SK-N-SH (cell line): ENCODE measurements at regions not wholly inside any gene's neighbourhood (a gene's known extent, or its start where the extent isn't known, plus 50 kb on each side); places are given as distances from the start of the nearest gene placed in this dataset.

Experiments used
- CTCF ChIA-PET: fragments of 300-600, 350-600 bp; formaldehyde crosslinking; extraction: SDS; loops from one replicate; lab custom pipeline; 2021; lab: Yijun Ruan, JAX
- POLR2A ChIA-PET: fragments of 350-600 bp; sonication (Branson Sonifier 250); formaldehyde crosslinking; extraction: SDS; loops from one replicate; lab custom pipeline; 2020; ENCODE audit warnings: antibody characterized with exemption, inconsistent platforms; lab: Yijun Ruan, JAX
- DNase-seq: peaks from one replicate; pipeline ENCODE4 v3.0.0; 2012
- H2AFZ ChIP-seq: fragments of 200-600 bp; sonication (generic); 2 replicates; pipeline ENCODE4 v1.8.1; 2016; ENCODE audit warnings: antibody characterized with exemption, mild to moderate bottlenecking, low read depth
- H3F3A ChIP-seq: fragments of 200-600 bp; sonication (generic); replicated peaks from 2 replicates; pipeline ENCODE3; 2016; ENCODE audit warnings: antibody characterized with exemption, mild to moderate bottlenecking; ENCODE audit not compliant: insufficient read depth
- H3K27ac ChIP-seq, 2 experiments: fragments of 200-500 bp in 1 of 2; fragments of 200-600 bp in 1 of 2; sonication (Bioruptor generic) in 1 of 2; sonication (generic), shearing (Covaris generic) in 1 of 2; 2 replicates each; pipeline versions ENCODE4 v1.5.1 to v1.6.1; 2014 to 2016; ENCODE audit warnings: low read depth in 2 of 2, inconsistent platforms in 1 of 2, low read length in 1 of 2, mild to moderate bottlenecking in 1 of 2, mixed read lengths in 1 of 2
- H3K27me3 ChIP-seq: fragments of 200-600 bp; sonication (generic), shearing (Covaris generic); 2 replicates; pipeline ENCODE4 v1.6.1; 2016; ENCODE audit warnings: mixed run types; ENCODE audit not compliant: insufficient read depth
- H3K36me3 ChIP-seq, 2 experiments: fragments of 200-500 bp in 1 of 2; fragments of 200-600 bp in 1 of 2; sonication (Bioruptor generic) in 1 of 2; sonication (generic) in 1 of 2; replicated peaks in 1 of 2; 2 replicates each; pipeline versions ENCODE3 to v1.5.1; 2014 to 2016; ENCODE audit warnings: low read length in 1 of 2, mild to moderate bottlenecking in 1 of 2; ENCODE audit not compliant: insufficient read depth in 2 of 2, control insufficient read depth in 1 of 2
- H3K4me1 ChIP-seq, 2 experiments: fragments of 200-500 bp in 1 of 2; fragments of 200-600 bp in 1 of 2; sonication (Bioruptor generic) in 1 of 2; sonication (generic), shearing (Covaris generic) in 1 of 2; 2 replicates each; pipeline versions ENCODE4 v1.5.1 to v1.6.1; 2014 to 2016; ENCODE audit warnings: low read depth in 1 of 2, low read length in 1 of 2, mixed run types in 1 of 2; ENCODE audit not compliant: insufficient read depth in 2 of 2, control insufficient read depth in 1 of 2
- H3K4me2 ChIP-seq: fragments of 200-600 bp; sonication (generic), shearing (Covaris generic); 2 replicates; pipeline ENCODE4 v1.6.1; 2017; ENCODE audit warnings: mixed run types
- H3K4me3 ChIP-seq, 2 experiments: fragments of 200-500 bp in 1 of 2; fragments of 200-600 bp in 1 of 2; sonication (Bioruptor generic) in 1 of 2; sonication (generic), shearing (Covaris generic) in 1 of 2; 2 replicates each; pipeline versions ENCODE4 v1.5.1 to v1.8.1; 2014 to 2016; ENCODE audit warnings: low read depth in 2 of 2, inconsistent platforms in 1 of 2, low read length in 1 of 2, mild to moderate bottlenecking in 1 of 2, mixed read lengths in 1 of 2, moderate library complexity in 1 of 2
- H3K79me2 ChIP-seq: fragments of 200-600 bp; sonication (generic); 2 replicates; pipeline ENCODE4 v1.8.1; 2017; ENCODE audit warnings: mild to moderate bottlenecking; ENCODE audit not compliant: insufficient read depth
- H3K9ac ChIP-seq: fragments of 200-600 bp; sonication (generic); 2 replicates; pipeline ENCODE4 v1.6.1; 2017; ENCODE audit warnings: mixed run types
- H3K9me2 ChIP-seq: fragments of 200-600 bp; sonication (generic); 2 replicates; pipeline ENCODE4 v1.6.1; 2017; ENCODE audit warnings: mixed run types
- H3K9me3 ChIP-seq: fragments of 200-600 bp; sonication (generic); 2 replicates; pipeline ENCODE4 v1.6.1; 2017; ENCODE audit warnings: mixed run types, mild to moderate bottlenecking, moderate library complexity
- H4K20me1 ChIP-seq: fragments of 200-600 bp; sonication (generic); 2 replicates; pipeline ENCODE4 v1.6.1; 2017; ENCODE audit warnings: mild to moderate bottlenecking, mixed run types; ENCODE audit not compliant: insufficient read depth
- CHD2 ChIP-seq: fragments of 150-350 bp; IDR thresholded peaks from 2 replicates; pipeline ENCODE4 v1.6.1; 2018; ENCODE audit warnings: low read length; ENCODE audit not compliant: partially characterized antibody
- EP300 ChIP-seq, 2 experiments: IDR thresholded peaks; 2 replicates each; pipeline versions ENCODE4 v1.4.0 to v1.6.1; 2012; ENCODE audit warnings: borderline replicate concordance in 1 of 2, low read depth in 1 of 2, low read length in 1 of 2
- FOSL2 ChIP-seq: IDR thresholded peaks from 2 replicates; pipeline ENCODE4 v1.4.0; 2012; ENCODE audit warnings: low read depth, mild to moderate bottlenecking, moderate library complexity, borderline replicate concordance
- FOXJ3 ChIP-seq: sonication (generic); formaldehyde crosslinking; IDR thresholded peaks from 2 replicates; pipeline ENCODE4 v1.5.1; 2020; ENCODE audit warnings: mild to moderate bottlenecking, missing genetic modification reagents
- FOXM1 ChIP-seq: IDR thresholded peaks from 2 replicates; pipeline ENCODE4 v1.4.0; 2012; ENCODE audit warnings: low read depth, mild to moderate bottlenecking
- GABPA ChIP-seq: IDR thresholded peaks from 2 replicates; pipeline ENCODE4 v1.4.0; 2012; ENCODE audit warnings: low read depth, mild to moderate bottlenecking
- GATA2 ChIP-seq: sonication (generic); formaldehyde crosslinking; IDR thresholded peaks from 2 replicates; pipeline ENCODE4 v1.5.0; 2020; ENCODE audit warnings: mild to moderate bottlenecking, missing genetic modification reagents
- MXI1 ChIP-seq: IDR thresholded peaks from 2 replicates; pipeline ENCODE4 v1.6.1; 2012; ENCODE audit warnings: mild to moderate bottlenecking, low read depth, low read length, improper control_type of control experiment
- NRF1 ChIP-seq: IDR thresholded peaks from 2 replicates; pipeline ENCODE4 v1.6.1; 2012; ENCODE audit warnings: low read depth, mild to moderate bottlenecking, low read length
- RCOR1 ChIP-seq: fragments of 150-350 bp; IDR thresholded peaks from 2 replicates; pipeline ENCODE4 v1.6.1; 2017; ENCODE audit warnings: antibody characterized with exemption, low read length
- TAF1 ChIP-seq: IDR thresholded peaks from 2 replicates; pipeline ENCODE4 v1.6.1; 2012; ENCODE audit warnings: low read depth, mild to moderate bottlenecking, low read length, moderate library complexity, borderline replicate concordance
- TCF12 ChIP-seq: IDR thresholded peaks from 2 replicates; pipeline ENCODE4 v1.4.0; 2012
- WGBS: methylation state at CpG from one replicate; pipeline ENCODE4 v1.1.6; 2017; ENCODE audit warnings: low lambda C conversion rate; 5-methylcytosine and 5-hydroxymethylcytosine counted together
- TF ChIP-seq, protein P1 (sequence below): fragments of 200-600 bp; sonication (generic); IDR thresholded peaks from 2 replicates; pipeline ENCODE4 v1.6.1; 2017; ENCODE audit warnings: antibody characterized with exemption, mild to moderate bottlenecking, moderate library complexity
- TF ChIP-seq, protein P2 (sequence below): fragments of 150-350 bp; IDR thresholded peaks from 2 replicates; pipeline ENCODE4 v1.6.1; 2017; ENCODE audit warnings: antibody characterized with exemption, low read length, low read depth, borderline replicate concordance
- TF ChIP-seq, protein P3 (sequence below): IDR thresholded peaks from 2 replicates; pipeline ENCODE4 v1.4.0; 2012; ENCODE audit warnings: low read depth, borderline replicate concordance

DNA sequence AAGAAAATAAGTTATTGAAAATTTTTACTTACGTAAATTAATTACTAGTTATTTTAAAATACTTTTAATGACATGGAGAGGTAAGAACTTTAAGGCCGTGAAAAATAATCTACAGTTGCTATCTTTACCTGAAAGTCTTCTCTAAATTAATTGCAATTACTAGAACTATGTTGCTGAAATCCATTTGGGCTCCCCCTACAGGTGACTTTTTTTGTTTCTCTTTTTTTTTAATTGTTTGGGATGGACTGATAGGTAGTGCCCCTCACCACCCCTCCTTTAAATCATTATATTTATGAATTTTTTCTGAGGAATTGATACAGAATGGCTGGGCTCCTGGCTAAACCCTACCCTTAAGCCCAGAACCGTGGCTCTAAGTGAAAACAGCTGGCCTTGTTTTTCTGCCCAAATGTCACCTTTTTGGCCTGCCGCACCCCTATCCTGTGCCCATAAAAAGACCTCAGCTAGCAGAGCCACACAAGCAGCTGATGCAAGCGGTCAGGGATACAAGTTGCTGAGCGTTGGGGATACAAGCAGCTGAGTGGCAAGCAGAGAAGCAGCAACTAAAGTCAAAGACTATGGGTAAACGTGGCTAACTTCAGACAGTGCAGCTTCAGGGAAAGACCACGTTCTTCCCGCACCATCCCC lies 315.2 kb upstream of the ACO1 start:
- Histone ChIP-seq H3F3A (no peaks in the 10 kb centered on the region), H3K9ac (no peak overlapping the region), H3K9me2 (no peaks in the 10 kb centered on the region), H3K4me2 (no peak overlapping the region), H3K4me3 (no peak overlapping the region), H3K79me2 (no peaks in the 10 kb centered on the region), H2AFZ (no peak overlapping the region), H3K36me3 (no peaks in the 10 kb centered on the region), H3K27me3 (no peaks in the 10 kb centered on the region), H3K4me1 (peaks cover 0 to 8% of the 10 kb centered on the region in 2 experiments; a peak in 2 of 4 replicates), H4K20me1 (no peaks in the 10 kb centered on the region), H3K9me3 (no peaks in the 10 kb centered on the region), H3K27ac (no peak overlapping the region)
- CTCF ChIA-PET = interaction anchor here (0.6 to 1.2 kb wide), 4 partner anchors 9 to 26 kb away, joined by 3 to 4 read pairs (median 4); no protein-coding TSS in a partner anchor
- 31% methylated on average over 8 of the region's 9 CpGs for WGBS
- POLR2A ChIA-PET = no interaction called here
- TF ChIP-seq, protein P1, sequence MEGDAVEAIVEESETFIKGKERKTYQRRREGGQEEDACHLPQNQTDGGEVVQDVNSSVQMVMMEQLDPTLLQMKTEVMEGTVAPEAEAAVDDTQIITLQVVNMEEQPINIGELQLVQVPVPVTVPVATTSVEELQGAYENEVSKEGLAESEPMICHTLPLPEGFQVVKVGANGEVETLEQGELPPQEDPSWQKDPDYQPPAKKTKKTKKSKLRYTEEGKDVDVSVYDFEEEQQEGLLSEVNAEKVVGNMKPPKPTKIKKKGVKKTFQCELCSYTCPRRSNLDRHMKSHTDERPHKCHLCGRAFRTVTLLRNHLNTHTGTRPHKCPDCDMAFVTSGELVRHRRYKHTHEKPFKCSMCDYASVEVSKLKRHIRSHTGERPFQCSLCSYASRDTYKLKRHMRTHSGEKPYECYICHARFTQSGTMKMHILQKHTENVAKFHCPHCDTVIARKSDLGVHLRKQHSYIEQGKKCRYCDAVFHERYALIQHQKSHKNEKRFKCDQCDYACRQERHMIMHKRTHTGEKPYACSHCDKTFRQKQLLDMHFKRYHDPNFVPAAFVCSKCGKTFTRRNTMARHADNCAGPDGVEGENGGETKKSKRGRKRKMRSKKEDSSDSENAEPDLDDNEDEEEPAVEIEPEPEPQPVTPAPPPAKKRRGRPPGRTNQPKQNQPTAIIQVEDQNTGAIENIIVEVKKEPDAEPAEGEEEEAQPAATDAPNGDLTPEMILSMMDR = peak; percentile 58
- no peak for TF ChIP-seq TAF1
- no peak for DNase-seq

DNA sequence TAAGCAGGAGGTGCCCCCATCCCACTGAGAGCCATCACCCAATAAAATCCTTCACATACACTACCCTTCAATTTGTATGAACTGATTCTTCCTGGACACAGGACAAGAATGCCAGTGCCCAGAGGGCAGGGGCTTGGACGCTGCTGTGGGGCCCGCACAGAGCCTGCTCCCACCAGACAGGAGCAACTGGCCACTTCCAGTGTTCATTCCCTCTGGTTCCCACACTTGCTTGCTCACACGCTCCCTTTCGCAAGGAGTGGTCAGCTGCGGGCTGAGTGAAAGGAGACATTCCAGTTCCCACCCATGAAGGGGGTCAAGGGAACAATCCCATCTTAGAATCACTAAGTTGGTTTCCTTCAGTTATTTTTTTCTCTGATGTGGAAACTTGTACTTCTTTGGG lies 314.5 kb upstream of the ACO1 start:
- Histone ChIP-seq H3F3A (no peaks in the 10 kb centered on the region), H3K4me1 (peaks cover 0 to 8% of the 10 kb centered on the region in 2 experiments; a peak in 2 of 4 replicates), H2AFZ (no peak overlapping the region), H3K79me2 (no peaks in the 10 kb centered on the region), H3K9me3 (no peaks in the 10 kb centered on the region), H3K27ac (no peak overlapping the region), H3K4me3 (no peak overlapping the region), H3K9me2 (no peaks in the 10 kb centered on the region), H4K20me1 (no peaks in the 10 kb centered on the region), H3K36me3 (no peaks in the 10 kb centered on the region), H3K9ac (no peak overlapping the region), H3K27me3 (no peaks in the 10 kb centered on the region), H3K4me2 (no peak overlapping the region)
- ChIA-PET POLR2A (no interaction called here), CTCF (interaction anchor here (0.6 to 1.2 kb wide), 2 partner anchors 14 to 27 kb away, joined by 3 to 4 read pairs; no protein-coding TSS in a partner anchor)
- TF ChIP-seq FOSL2 (no peak), GABPA (no peak), MXI1 (no peak)
- WGBS = 56% methylated on average over 3 of the region's 5 CpGs
- DNase-seq = no peak

DNA sequence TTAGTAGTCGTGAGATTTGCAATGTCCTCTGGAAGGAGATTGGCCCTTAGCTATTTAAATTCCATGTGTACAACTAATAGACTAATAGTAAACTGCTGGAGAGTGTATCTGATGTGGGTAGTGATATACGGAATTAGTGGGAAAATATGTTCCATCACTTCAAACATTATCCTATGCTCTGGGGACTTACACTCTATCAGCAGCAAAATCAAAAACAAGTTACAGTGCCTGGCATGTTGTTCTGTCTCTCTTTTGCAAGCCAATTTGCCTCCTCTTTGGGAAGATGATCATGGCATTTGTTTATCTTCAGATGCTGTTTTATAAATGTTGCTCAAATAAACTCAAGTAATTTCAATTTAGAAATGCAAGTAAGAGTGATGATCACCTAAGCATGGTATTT lies 311.9 kb upstream of the ACO1 start:
- TF ChIP-seq GATA2 (CRISPR knock-in tag) (peak; percentile 83), TCF12 (peak; percentile 38; the same call in 1 of the 2 replicates), NRF1 (no peak), RCOR1 (peak; percentile 84), CHD2 (peak; percentile 64), FOXM1 (no peak), FOXJ3 (CRISPR knock-in tag) (0 out of 2 replicates have a peak, but pooled peaks have one; percentile 23), EP300 (IDR thresholded peaks at IDR 0.05; ENCODE audit: borderline replicate concordance in 1 of 2, low read depth in 1 of 2, low read length in 1 of 2) (peak in 1 of 2 experiments; percentile 96; a peak in 2 of 4 replicates)
- TF ChIP-seq, protein P2, sequence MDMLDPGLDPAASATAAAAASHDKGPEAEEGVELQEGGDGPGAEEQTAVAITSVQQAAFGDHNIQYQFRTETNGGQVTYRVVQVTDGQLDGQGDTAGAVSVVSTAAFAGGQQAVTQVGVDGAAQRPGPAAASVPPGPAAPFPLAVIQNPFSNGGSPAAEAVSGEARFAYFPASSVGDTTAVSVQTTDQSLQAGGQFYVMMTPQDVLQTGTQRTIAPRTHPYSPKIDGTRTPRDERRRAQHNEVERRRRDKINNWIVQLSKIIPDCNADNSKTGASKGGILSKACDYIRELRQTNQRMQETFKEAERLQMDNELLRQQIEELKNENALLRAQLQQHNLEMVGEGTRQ = no peak
- TF ChIP-seq, protein P3, sequence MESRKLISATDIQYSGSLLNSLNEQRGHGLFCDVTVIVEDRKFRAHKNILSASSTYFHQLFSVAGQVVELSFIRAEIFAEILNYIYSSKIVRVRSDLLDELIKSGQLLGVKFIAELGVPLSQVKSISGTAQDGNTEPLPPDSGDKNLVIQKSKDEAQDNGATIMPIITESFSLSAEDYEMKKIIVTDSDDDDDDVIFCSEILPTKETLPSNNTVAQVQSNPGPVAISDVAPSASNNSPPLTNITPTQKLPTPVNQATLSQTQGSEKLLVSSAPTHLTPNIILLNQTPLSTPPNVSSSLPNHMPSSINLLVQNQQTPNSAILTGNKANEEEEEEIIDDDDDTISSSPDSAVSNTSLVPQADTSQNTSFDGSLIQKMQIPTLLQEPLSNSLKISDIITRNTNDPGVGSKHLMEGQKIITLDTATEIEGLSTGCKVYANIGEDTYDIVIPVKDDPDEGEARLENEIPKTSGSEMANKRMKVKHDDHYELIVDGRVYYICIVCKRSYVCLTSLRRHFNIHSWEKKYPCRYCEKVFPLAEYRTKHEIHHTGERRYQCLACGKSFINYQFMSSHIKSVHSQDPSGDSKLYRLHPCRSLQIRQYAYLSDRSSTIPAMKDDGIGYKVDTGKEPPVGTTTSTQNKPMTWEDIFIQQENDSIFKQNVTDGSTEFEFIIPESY = no peak
- H3K9me2 ChIP-seq = no peaks in the 10 kb centered on the region; the same call in 1 of the 2 replicates
- CTCF ChIA-PET = interaction anchor here (0.8 kb wide), 1 partner anchor 64 kb away, joined by 3 read pairs; no protein-coding TSS in a partner anchor
- no peaks in the 10 kb centered on the region for H3F3A ChIP-seq
- H3K9ac ChIP-seq = no peak overlapping the region
- no peaks in the 10 kb centered on the region for H4K20me1 ChIP-seq
- H3K4me2 ChIP-seq = no peak overlapping the region
- 5% methylated on average over 2 of the region's 2 CpGs for WGBS
- H3K4me1 ChIP-seq = peaks cover 0 to 8% of the 10 kb centered on the region in 2 experiments; a peak in 2 of 4 replicates
- H2AFZ ChIP-seq = no peak overlapping the region
- H3K9me3 ChIP-seq = no peaks in the 10 kb centered on the region
- no peaks in the 10 kb centered on the region for H3K79me2 ChIP-seq
- POLR2A ChIA-PET = no interaction called here
- no peak overlapping the region for H3K4me3 ChIP-seq
- peak; percentile 28 for DNase-seq
- no peaks in the 10 kb centered on the region for H3K36me3 ChIP-seq
- no peaks in the 10 kb centered on the region for H3K27me3 ChIP-seq
- peak overlapping the region in 1 of 2 experiments; percentile 47; a peak in 2 of 4 replicates for H3K27ac ChIP-seq
